NCI-H1105 treated with DMSO at 0.1 percent for 48 hours (cell line): ENCODE measurements at regions not wholly inside any gene's neighbourhood (a gene's known extent, or its start where the extent isn't known, plus 50 kb on each side); places are given as distances from the start of the nearest gene placed in this dataset.
A peak's percentile ranks its signal among the peaks of the same experiment; 100 is the strongest.
"Not testable (repeated sequence)": the region's sequence is repeated elsewhere in the genome, so short reads cannot be mapped to it uniquely, and the experiment has no call there.

Source experiments
- DNase-seq: peaks from one replicate; lab custom pipeline; 2025; lab: John Stamatoyannopoulos, UW

DNA sequence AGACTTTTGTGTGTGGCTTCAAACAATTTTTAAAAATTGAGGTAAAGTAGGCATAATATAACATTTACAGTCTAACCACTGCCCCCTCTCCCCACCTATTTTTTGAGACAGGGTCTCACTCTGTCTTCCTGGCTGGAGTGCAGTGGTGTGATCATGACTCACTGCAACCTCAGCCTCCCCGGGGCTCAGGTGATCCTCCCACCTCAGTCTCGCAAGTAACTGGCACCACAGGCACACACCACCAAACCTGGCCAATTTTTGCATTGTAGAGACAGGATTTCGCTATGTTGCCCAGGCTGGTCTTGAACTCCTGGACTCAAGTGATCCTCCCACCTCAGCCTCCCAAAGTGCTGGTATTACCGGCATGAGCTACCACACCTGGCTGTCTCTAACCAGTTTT lies 161.8 kb downstream of the GOSR1 start:
- DNase-seq = not testable (repeated sequence)

DNA sequence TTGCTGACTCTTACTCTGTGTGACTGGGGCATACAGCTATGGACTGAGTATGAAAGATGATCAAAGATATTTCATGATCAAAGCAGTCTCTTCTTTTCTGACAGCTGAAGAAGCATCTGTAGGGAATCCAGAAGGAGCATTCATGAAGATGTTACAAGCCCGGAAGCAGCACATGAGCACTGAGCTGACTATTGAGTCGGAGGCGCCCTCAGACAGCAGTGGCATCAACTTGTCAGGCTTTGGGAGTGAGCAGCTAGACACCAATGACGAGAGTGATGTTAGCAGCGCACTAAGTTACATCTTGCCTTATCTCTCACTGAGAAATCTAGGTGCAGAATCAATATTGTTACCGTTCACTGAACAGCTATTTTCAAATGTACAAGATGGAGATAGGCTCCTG lies 154.4 kb downstream of the GOSR1 start:
- DNase-seq = not testable (repeated sequence)

DNA sequence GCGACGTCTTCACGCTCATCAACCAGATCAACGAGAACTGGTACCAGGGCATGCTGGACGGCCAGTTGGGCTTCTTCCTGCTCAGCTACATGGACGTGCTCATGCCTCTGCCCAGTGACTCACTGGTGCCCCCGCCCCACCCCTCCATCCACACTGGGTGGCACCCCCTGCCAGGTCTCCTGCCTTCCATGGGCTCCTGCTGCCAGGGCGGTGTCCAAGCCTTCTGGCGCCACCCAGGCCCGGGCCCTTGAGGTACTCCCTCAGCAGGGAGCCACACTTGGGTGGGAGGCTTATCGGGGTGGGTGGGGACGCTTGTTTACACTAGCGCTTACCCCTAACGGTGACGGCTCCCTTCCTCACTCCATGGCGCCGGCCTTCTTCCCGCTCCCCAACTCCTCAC lies 148.2 kb downstream of the GOSR1 start:
- DNase-seq = not testable (repeated sequence)

DNA sequence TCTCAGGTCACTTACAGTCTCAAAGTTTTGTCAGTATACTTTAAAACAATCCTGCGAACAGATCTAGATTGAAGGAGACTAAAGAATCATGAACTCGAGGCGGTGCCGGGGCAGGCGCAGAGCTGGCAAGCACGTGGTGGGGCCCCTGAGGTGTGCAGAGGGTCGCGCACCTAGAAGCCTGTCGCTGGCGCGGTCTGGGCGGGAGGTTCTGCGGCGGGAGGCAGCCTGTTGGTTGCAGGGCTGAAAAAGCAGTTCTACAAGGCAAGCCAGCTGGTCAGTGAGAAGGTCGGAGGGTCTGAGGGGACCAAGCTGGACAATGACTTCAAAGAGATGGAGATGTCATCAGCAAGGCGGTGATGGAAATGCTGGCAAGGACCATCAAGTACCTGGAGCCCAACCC lies 147.0 kb downstream of the GOSR1 start:
- DNase-seq = not testable (repeated sequence)

DNA sequence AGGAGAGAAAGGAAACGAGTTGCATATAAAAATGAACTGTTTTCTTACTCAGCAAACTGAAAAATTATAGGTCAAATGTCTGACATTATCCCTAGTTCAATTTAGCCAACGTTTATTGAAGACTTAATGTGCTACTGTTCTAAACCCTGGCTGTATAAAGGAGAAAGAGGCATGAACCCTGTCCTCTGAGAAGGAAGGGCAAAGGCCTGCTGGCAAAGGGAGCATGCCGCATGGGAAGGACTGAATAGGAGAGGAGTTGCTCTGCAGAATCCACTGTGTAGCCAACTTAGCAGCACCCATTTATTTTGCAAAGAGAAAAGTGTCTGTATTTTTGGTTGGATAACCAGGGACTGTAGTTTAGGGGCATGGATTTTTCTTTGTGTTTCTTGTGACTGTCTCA lies 132.5 kb downstream of the GOSR1 start:
- not testable (repeated sequence) for DNase-seq

DNA sequence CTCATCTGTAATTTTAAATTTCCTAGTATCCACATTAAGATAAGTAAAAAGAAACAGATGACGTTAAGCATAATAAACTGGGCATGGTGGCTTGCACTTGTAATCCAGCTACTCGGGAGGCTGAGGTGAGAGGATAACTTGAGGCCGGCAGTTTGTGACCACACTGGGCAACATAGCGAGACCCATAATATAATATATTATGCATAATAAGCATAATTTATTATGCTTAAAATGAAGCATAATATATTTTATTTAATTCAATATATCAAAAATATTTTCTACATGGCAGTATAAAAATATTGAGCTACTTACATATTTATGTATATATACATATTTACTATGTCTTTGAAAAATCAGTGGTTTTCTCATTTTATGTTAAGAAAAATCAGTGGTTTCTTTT lies 128.3 kb downstream of the GOSR1 start:
- no peak for DNase-seq

DNA sequence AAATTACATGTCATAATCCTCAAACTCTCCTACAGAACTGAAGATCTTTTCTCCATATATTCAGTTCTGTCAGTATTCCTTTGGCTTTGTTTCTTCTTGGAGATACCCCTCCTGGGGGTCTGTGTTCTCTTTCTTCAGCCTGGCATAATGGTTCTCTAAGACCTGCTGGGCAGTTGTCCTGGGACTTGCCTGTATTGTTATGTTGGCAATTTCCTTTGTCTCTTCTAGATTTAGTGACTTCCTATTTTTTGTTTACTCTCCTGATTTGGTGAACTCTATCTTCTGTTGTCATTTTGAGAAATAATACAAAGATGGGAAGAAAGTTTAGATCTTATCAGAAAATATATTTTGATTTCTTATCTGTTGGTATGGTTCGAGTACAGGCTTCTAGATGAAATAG lies 127.8 kb downstream of the GOSR1 start:
- DNase-seq = no peak

DNA sequence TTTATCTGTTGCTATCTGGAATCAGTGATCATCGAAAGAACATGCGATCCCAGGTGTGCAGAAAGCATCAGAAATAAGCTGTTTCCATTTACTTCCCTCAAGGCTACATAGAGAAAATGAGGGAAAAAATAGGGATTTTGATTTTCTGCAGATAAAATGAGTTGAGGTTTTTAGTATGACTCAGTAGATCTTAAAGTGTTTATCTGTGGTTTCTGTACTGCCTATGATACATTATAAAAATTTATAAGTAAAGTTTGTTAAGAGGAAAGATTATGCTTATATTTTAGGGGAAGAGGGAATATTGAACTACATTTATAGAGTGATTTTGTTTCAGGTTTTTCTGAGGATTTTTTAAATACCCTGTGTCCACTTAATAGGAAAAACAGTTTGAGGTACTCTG lies 125.2 kb downstream of the GOSR1 start:
- not testable (repeated sequence) for DNase-seq

DNA sequence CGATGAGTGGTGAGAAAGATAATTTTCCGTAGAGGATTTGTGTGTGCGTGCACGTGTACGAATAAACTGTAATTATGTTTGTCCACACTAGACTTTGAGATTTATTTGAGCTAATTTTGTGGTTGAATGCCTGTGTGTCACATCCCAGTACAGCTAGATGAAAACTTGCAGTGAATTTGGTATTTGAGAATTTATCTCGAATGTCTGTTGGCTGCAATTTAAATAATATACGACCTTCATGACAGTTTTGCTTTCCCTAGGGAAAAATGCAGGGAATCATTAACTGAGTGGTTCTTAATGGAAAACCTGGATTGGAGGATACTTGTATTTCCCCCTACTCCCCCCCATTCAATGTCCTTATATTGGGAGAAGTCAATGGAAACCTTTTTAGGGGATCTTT lies 124.8 kb downstream of the GOSR1 start:
- not testable (repeated sequence) for DNase-seq

DNA sequence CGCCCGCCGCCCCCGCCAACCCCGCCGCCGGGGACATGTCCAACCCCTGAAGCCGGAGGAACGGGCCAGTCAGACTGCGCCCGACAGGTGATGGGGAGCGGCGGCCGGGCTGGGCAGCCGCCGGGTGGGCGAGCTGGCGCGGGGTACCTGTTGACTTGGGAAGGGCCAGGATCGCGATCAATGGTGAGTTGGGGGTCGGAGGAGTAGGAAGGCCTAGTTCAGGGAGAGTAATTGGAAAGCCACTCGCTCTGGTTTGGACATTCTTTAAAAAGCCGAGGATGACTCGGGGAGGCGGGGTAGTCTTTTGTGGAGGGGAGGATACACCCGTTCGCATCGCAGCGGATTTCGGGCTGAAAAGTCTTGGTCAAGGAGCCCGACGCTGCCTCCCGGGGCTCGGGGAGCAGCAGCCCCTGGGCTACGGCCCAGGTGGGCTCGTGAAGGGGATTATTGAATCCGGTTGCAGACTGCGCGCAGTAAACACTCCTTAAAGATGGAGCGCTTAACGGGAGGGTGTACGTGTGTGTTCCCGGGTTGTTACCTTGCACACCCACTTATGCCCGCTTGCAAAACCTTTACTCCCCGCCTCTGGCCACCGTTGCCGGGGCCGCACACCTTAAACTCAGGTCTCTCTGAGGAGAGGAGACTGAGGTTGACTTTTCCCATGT lies 123.8 kb downstream of the GOSR1 start:
- no peak for DNase-seq

DNA sequence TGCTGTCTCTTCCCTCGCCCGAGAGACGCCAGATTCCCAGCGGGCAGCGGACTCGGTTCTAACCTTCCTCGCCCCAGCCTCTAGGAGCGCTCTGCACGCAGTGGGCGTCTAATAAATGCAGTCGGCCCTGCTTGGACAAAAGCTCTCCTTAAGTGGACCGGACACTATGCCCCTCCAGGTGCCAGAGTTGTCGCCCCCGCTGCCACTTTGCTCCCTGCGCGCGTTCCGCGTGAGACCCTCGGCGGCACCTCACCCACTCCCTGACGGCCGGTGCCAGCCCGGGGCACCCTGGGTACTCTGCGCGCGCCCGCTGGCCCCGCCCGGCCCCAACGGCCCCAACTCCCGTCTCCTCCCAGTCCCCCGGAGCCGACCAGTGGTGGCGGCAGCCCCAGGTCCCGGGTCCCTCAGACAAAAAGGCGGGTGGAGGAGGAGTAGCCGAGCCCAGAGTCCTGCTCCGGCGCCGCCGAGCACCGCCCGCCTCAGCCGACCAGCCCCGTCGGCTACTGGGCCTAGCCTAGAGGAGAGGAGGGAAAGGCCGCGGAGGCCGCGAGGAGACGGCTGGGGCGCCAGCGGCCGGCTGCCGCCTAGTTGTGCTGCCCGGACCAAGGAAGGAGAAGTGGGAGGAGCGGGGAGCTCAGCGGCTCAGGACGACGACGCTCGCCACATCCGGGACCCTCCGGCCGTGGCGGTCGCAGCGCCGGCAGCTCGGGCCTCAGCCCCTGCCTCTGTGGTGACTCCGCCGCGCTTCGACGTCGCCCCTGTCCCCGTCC lies 123.0 kb downstream of the GOSR1 start:
- peak; percentile 84 for DNase-seq

DNA sequence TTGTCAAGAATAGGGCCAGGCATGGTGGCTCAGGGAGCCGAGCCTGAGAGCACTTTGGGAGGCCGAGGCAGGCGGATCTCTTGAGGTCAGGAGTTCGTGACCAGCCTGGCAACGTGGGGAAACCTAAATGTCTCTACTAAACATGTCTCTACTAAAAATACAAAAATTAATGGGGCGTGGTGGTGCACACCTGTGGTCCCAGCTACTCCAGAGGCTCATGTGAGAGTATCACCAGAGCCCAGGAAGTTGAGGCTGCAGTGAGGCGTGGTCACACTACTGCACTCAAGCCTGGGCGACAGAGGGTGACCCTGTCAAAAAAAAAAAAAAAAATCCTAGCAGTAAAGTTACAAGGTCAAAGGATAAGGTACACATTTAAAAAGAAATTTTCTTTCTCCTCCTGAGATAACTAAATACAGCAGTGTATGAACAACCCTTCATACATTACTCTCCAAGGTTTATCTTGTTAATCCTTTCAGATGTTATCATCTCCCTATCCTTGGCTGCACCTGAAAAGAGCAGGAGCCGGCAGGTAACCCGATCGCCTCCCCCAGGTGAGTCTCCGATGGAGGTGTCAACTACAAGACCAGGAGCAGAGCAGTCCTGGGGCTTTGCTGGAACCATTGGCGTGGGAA lies 122.3 kb downstream of the GOSR1 start:
- no peak for DNase-seq

DNA sequence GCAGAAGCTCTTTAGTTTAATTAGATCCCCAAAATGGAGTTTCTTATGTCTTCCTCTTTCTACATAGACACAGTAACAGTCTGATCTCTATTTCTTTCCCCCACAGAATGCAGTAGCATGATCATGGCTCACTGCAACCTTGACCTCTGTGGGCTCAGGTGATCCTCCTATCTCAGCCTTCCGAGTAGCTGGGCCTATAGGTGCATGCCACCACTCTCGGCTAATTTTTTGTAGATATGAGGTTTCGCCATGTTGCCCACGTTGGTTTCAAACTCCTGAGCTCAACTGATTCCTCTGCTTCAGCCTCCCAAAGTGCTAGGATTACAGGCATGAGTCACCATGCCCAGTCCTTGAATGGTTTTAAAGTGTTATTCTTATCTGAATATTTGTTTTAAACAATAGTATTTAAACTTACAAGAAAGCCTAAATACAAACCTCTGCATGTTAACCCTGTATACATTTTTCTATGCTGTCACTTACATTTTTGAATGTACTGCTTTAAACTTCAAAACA lies 120.6 kb downstream of the GOSR1 start:
- no peak for DNase-seq

DNA sequence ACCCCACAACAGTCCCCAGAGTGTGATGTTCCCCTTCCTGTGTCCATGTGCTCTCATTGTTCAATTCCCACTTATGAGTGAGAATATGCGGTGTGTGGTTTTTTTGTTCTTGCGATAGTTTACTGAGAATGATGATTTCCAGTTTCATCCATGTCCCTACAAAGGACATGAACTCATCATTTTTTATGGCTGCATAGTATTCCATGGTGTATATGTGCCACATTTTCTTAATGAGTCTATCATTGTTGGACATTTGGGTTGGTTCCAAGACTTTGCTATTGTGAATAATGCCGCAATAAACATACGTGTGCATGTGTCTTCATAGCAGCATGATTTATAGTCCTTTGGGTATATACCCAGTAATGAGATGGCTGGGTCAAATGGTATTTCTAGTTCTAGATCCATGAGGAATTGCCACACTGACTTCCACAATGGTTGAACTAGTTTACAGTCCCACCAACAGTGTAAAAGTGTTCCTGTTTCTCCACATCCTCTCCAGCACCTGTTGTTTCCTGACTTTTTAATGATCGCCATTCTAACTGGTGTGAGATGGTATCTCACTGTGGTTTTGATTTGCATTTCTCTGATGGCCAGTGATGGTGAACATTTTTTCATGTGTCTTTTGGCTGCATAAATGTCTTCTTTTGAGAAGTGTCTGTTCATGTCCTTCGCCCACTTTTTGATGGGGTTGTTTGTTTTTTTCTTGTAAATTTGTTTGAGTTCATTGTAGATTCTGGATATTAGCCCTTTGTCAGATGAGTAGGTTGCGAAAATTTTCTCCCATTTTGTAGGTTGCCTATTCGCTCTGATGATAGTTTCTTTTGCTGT lies 120.0 kb downstream of the GOSR1 start:
- not testable (repeated sequence) for DNase-seq

DNA sequence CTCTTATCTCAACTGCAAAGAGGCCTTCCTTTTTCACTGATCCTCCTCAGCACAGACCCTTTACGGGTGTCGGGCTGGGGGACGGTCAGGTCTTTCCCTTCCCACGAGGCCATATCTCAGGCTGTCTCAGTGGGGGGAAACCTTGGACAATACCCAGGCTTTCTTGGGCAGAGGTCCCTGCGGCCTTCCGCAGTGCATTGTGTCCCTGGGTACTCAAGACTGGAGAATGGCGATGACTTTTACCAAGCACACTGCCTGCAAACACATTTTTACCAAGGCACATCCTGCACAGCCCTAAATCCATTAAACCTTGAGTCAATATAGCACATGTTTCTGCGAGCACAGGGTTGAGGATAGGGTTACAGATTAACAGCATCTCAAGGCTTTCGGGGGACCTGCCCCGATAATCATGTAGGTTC lies 117.8 kb downstream of the GOSR1 start:
- not testable (repeated sequence) for DNase-seq

DNA sequence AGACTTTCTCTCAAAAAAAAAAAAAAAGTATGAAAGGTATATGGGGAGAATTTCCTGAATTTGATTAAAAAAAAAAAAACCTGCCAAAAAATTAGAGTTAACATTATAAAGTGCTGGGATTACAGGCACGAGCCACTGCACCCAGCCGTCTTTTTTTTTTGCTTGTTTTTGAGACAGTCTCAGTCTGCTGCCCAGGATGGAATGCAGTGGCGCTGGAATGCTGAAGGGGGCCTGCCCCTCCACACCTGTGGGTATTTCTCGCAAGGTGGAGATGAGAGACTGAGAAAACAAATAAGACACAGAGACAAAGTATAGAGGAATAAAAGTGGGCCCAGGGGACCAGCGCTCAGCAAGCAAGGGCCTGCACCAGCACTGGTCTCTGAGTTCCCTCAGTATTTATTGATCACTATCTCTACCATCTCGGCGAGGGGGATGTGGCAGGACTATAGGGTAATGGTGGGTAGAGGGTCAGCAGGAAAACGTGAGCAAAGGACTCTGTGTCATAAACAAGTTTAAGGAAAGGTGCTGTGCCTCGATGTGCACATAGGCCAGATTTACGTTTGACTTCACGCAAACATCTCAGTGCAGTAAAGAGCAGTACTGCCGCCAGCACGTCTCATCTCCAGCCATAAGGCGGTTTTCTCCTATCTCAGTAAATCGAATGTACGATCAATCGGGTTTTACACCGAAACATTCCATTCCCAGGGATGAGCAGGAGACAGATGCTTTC lies 117.2 kb downstream of the GOSR1 start:
- no peak for DNase-seq

DNA sequence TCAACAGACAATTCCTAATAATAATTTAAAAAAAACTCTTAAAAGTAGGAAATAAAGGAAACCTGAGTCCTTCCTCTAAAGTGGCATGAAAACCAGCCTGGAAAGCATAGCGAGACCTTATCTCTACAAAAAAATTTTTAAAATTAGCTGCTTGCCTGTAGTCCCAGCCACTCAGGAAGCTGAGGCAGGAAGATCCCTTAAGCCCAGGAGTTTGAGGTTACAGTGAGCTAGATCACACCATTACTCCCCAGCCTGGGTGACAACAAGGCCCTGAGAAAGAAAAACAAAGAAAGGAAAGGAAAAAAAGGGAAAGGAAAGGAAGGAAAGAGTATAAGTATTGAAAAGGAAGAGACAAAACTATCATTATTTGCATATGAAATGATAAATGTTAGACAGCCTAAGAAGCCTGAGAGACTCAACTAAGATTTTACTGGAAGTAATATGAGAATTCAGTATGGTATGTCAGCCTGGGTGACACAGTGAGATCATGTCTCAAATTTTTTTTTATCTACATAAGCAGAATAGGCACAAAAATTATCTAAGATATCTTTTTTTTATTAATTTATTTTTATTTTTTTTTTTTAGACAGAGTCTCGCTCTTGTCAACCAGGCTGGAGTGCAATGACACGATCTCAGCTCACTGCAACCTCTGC lies 113.0 kb downstream of the GOSR1 start:
- no peak for DNase-seq

DNA sequence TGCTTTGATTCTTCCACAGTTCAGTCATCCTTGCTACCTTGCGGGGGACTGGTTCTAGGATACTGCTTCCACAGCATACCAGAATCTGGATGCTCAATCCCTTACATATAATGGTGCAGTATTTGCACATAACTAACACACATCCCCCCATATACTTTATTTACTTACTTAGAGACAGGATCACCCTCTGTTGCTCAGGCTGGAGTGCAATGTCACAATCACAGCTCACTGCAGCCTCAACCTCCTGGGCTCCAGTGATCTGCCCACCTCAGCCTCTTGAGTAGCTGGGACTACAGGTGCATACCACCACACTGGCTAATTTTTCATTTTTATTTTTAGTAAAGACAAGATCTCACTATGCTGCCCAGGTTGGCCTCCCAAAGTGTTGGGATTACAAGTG lies 112.2 kb downstream of the GOSR1 start:
- DNase-seq = no peak

DNA sequence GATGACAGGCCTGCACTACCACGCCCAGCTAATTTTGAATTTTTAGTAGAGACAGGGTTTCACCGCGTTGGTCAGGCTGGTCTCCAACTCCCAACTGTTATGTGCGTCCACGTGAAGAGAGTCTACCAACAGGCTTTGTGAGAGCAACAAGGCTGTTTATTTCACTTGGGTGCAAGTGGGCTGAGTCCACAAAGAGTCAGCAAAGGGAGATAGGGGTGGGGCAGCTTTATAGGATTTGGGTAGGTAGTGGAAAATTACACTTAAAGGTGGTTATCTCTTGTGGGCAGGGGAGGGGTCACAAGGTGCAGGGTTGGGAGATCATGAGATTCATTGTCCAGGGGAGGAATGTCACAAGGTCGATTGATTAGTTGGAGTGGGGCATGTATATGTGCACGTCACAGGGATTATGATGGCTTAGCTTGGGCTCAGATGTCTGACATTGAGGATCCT lies 111.6 kb downstream of the GOSR1 start:
- DNase-seq = no peak

DNA sequence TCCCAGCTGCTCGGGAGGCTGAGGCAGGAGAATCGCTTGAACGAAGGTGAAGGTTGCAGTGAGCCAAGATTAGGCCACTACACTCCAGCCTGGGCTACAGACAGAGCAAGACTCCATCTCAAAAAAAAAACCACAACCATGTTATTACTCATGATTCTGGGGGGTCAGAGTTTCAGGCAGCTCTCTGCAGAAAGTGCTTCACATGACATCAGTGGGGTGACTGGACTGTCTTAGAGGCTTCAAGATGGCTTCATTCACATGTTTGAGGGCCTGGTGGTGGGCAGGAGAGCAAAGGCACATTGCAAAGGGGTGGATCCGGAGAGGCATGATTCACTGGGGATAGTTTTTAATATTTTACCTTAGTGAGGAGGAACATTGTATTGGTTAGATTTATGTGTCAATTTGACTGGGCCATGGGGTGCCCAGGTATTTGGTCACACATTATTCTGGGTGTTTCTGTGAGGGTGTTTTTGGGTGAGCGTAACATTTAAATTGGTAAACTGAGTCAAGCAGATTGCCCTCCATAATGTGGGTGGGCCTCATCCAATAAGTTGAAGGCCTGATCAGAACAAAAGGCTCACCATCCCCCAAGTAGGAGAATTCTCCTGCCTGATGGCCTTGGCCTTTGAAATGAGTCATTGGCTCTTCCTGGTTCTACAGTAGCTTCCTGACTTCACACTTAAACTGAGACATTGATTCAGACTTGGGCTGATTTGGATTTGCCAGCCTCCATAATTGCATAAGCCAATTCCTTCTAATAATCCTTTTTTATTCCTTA lies 109.8 kb downstream of the GOSR1 start:
- DNase-seq = no peak
